IMR-90 (cell line): ENCODE measurements at regions not wholly inside any gene's neighbourhood (a gene's known extent, or its start where the extent isn't known, plus 50 kb on each side); places are given as distances from the start of the nearest gene placed in this dataset.

Experiments
- ATAC-seq: fragments of 200-7000 bp; cut with Tn5 transposase; 2 replicates; pipeline ENCODE4 v1.9.1; 2020; ENCODE audit warnings: low read depth, mild to moderate bottlenecking, moderate library complexity
- BruUV-seq: library from RNA; stranded (reverse); fragments of 400-500 nt; replicated peaks from 2 replicates; lab custom pipeline; 2021; lab: Mats Ljungman, UMichigan
- CTCF ChIA-PET: fragments of 300-600 bp; formaldehyde crosslinking; extraction: SDS; loops from one replicate; lab custom pipeline; 2021; ENCODE audit warnings: antibody characterized with exemption; lab: Yijun Ruan, JAX
- POLR2A ChIA-PET: fragments of 300-600 bp; sonication (Branson Sonifier 250); formaldehyde crosslinking; loops from one replicate; lab custom pipeline; 2022; ENCODE audit warnings: antibody characterized with exemption; ENCODE audit not compliant: unreplicated experiment; lab: Charles Lee
- DNase-seq: peaks from one replicate; pipeline ENCODE4 v3.0.0; 2013
- H2AFZ ChIP-seq: replicated peaks from 2 replicates; pipeline ENCODE3; 2013; ENCODE audit warnings: low read length, mild to moderate bottlenecking; ENCODE audit not compliant: poor library complexity
- H2AK5ac ChIP-seq: 2 replicates; pipeline ENCODE4 v1.6.1; 2013; ENCODE audit warnings: low read depth, low read length, inconsistent platforms
- H2AK9ac ChIP-seq: replicated peaks from 2 replicates; pipeline ENCODE3; 2013; ENCODE audit warnings: mild to moderate bottlenecking, low read depth, low read length, moderate library complexity; ENCODE audit not compliant: poor library complexity
- H2BK120ac ChIP-seq: 2 replicates; pipeline ENCODE4 v1.6.1; 2013; ENCODE audit warnings: low read depth, low read length, inconsistent platforms
- H2BK15ac ChIP-seq: 3 replicates; pipeline ENCODE4 v1.6.1; 2013; ENCODE audit warnings: low read depth, low read length, inconsistent platforms
- H2BK20ac ChIP-seq: 2 replicates; pipeline ENCODE4 v1.6.1; 2013; ENCODE audit warnings: low read depth, mild to moderate bottlenecking, inconsistent platforms, low read length, moderate library complexity
- H2BK5ac ChIP-seq: 2 replicates; pipeline ENCODE4 v1.6.1; 2013; ENCODE audit warnings: mild to moderate bottlenecking, low read depth, low read length, inconsistent platforms; ENCODE audit not compliant: poor library complexity, severe bottlenecking
- H3K14ac ChIP-seq: replicated peaks from 2 replicates; pipeline ENCODE4 v1.6.1; 2013; ENCODE audit warnings: low read depth, low read length, inconsistent platforms
- H3K18ac ChIP-seq: 2 replicates; pipeline ENCODE4 v1.6.1; 2013; ENCODE audit warnings: low read depth, low read length, control low read depth
- H3K23ac ChIP-seq: 2 replicates; pipeline ENCODE4 v1.6.1; 2013; ENCODE audit warnings: low read depth, low read length, inconsistent platforms
- H3K27ac ChIP-seq: 2 replicates; pipeline ENCODE4 v1.5.1; 2013; ENCODE audit warnings: mild to moderate bottlenecking, control low read depth, low read length; ENCODE audit not compliant: insufficient read depth
- H3K27me3 ChIP-seq: 2 replicates; pipeline ENCODE4 v1.6.1; 2013; ENCODE audit warnings: low read length; ENCODE audit not compliant: control insufficient read depth, insufficient read depth
- H3K36me3 ChIP-seq: 2 replicates; pipeline ENCODE4 v1.6.1; 2013; ENCODE audit warnings: low read length, mixed read lengths; ENCODE audit not compliant: control insufficient read depth, insufficient read depth
- H3K4ac ChIP-seq: 2 replicates; pipeline ENCODE4 v1.6.1; 2013; ENCODE audit warnings: low read depth, low read length, inconsistent platforms
- H3K4me1 ChIP-seq: 2 replicates; pipeline ENCODE4 v1.6.1; 2013; ENCODE audit warnings: low read length, mixed read lengths; ENCODE audit not compliant: control insufficient read depth, insufficient read depth
- H3K4me2 ChIP-seq: 2 replicates; pipeline ENCODE4 v1.6.1; 2013; ENCODE audit warnings: low read depth, mild to moderate bottlenecking, control low read depth, low read length, moderate library complexity
- H3K4me3 ChIP-seq: 2 replicates; pipeline ENCODE4 v1.5.1; 2013; ENCODE audit warnings: low read depth, mild to moderate bottlenecking, control low read depth, low read length, moderate library complexity; ENCODE audit not compliant: insufficient read depth
- H3K56ac ChIP-seq: 2 replicates; pipeline ENCODE4 v1.6.1; 2013; ENCODE audit warnings: low read length, inconsistent platforms; ENCODE audit not compliant: insufficient read depth; ENCODE audit errors: extremely low read depth
- H3K79me1 ChIP-seq, 2 experiments: 2 replicates each; pipeline ENCODE4 v1.6.1; 2013; ENCODE audit warnings: low read length in 2 of 2, inconsistent platforms in 1 of 2, low read depth in 1 of 2
- H3K9ac ChIP-seq: 2 replicates; pipeline ENCODE4 v1.6.1; 2013; ENCODE audit warnings: low read depth, low read length, control low read depth
- H3K9me1 ChIP-seq: 2 replicates; pipeline ENCODE4 v1.6.1; 2013; ENCODE audit warnings: low read length, inconsistent platforms; ENCODE audit not compliant: insufficient read depth
- H3K9me3 ChIP-seq: 2 replicates; pipeline ENCODE4 v1.6.1; 2013; ENCODE audit warnings: low read length; ENCODE audit not compliant: control insufficient read depth, insufficient read depth
- H4K20me1 ChIP-seq: 2 replicates; pipeline ENCODE4 v1.6.1; 2013; ENCODE audit warnings: low read length, inconsistent platforms; ENCODE audit not compliant: insufficient read depth
- H4K5ac ChIP-seq: 2 replicates; pipeline ENCODE4 v1.6.1; 2013; ENCODE audit warnings: mild to moderate bottlenecking, low read depth, low read length, control low read depth
- H4K8ac ChIP-seq, 2 experiments: 2 replicates each; pipeline ENCODE4 v1.6.1; 2013; ENCODE audit warnings: low read depth in 2 of 2, low read length in 2 of 2, control low read depth in 1 of 2, inconsistent platforms in 1 of 2
- H4K91ac ChIP-seq: 2 replicates; pipeline ENCODE4 v1.6.1; 2013; ENCODE audit warnings: low read depth, low read length, inconsistent platforms; ENCODE audit not compliant: insufficient read depth
- BHLHE40 ChIP-seq: fragments of 150-350 bp; IDR thresholded peaks from 2 replicates; pipeline ENCODE4 v1.6.1; 2016; ENCODE audit warnings: mild to moderate bottlenecking, low read depth, low read length
- CEBPB ChIP-seq: IDR thresholded peaks from 2 replicates; pipeline ENCODE4 v1.6.1; 2012; ENCODE audit warnings: low read depth, low read length, improper control_type of control experiment
- CHD1 ChIP-seq: IDR thresholded peaks from 2 replicates; pipeline ENCODE4 v1.6.1; 2012; ENCODE audit warnings: low read depth, low read length, improper control_type of control experiment
- CTCF ChIP-seq: conservative IDR thresholded peaks from 2 replicates; pipeline ENCODE4 v1.5.1; 2012; ENCODE audit warnings: mild to moderate bottlenecking, low read depth, low read length, improper control_type of control experiment
- ELK1 ChIP-seq: fragments of 150-350 bp; IDR thresholded peaks from 2 replicates; pipeline ENCODE4 v1.6.1; 2016; ENCODE audit warnings: low read depth, mild to moderate bottlenecking, low read length, moderate library complexity, borderline replicate concordance
- FOS ChIP-seq: fragments of 150-350 bp; IDR thresholded peaks from 2 replicates; pipeline ENCODE4 v1.6.1; 2016; ENCODE audit warnings: low read depth, low read length
- MAFK ChIP-seq: IDR thresholded peaks from 2 replicates; pipeline ENCODE4 v1.6.1; 2012; ENCODE audit warnings: low read depth, low read length, improper control_type of control experiment
- MAZ ChIP-seq: IDR thresholded peaks from 2 replicates; pipeline ENCODE4 v1.6.1; 2012; ENCODE audit warnings: low read depth, mild to moderate bottlenecking, low read length, improper control_type of control experiment, moderate library complexity, borderline replicate concordance
- MXI1 ChIP-seq: IDR thresholded peaks from 2 replicates; pipeline ENCODE4 v1.6.1; 2012; ENCODE audit warnings: low read depth, mild to moderate bottlenecking, low read length, moderate library complexity, borderline replicate concordance
- NFE2L2 ChIP-seq: fragments of 150-350 bp; IDR thresholded peaks from 2 replicates; pipeline ENCODE4 v1.6.1; 2016; ENCODE audit warnings: low read depth, mild to moderate bottlenecking, low read length
- POLR2A ChIP-seq: IDR thresholded peaks from 2 replicates; pipeline ENCODE4 v1.6.1; 2012; ENCODE audit warnings: mild to moderate bottlenecking, low read depth, low read length
- RAD21 ChIP-seq: IDR thresholded peaks from 2 replicates; pipeline ENCODE4 v1.6.1; 2012; ENCODE audit warnings: low read length, improper control_type of control experiment
- RCOR1 ChIP-seq: IDR thresholded peaks from 2 replicates; pipeline ENCODE4 v1.6.1; 2012; ENCODE audit warnings: mild to moderate bottlenecking, low read length, improper control_type of control experiment; ENCODE audit not compliant: insufficient replicate concordance
- RFX5 ChIP-seq: IDR thresholded peaks from 2 replicates; pipeline ENCODE4 v1.8.0; 2012; ENCODE audit warnings: low read depth, mild to moderate bottlenecking, low read length, moderate library complexity
- SMC3 ChIP-seq: fragments of 150-350 bp; IDR thresholded peaks from 2 replicates; pipeline ENCODE4 v1.6.1; 2016; ENCODE audit warnings: low read depth, mild to moderate bottlenecking, antibody characterized with exemption, low read length, moderate library complexity
- USF2 ChIP-seq: fragments of 150-350 bp; IDR thresholded peaks from 2 replicates; pipeline ENCODE4 v1.6.1; 2017; ENCODE audit warnings: mild to moderate bottlenecking, antibody characterized with exemption, low read length, low read depth
- WGBS, 2 experiments: methylation state at CpG; one replicate each; pipeline versions ENCODE4 v1.1.5 to v1.1.7; 2013; ENCODE audit warnings: missing lambda C conversion rate in 2 of 2; ENCODE audit not compliant: insufficient read length in 1 of 2; ENCODE audit errors: extremely low coverage in 2 of 2; 5-methylcytosine and 5-hydroxymethylcytosine counted together
- dilution Hi-C: fragments of 300-500 bp; cut with HindIII; formaldehyde crosslinking; loops from one replicate; pipeline ENCODE4 v1.14.3; 2018; ENCODE audit warnings: low sequenced_read_pairs; ENCODE audit not compliant: unreplicated experiment
- in situ Hi-C: fragments of 300-500 bp; cut with MboI; formaldehyde crosslinking; loops from 3 replicates; pipeline ENCODE4 v1.14.3; 2019; ENCODE audit warnings: low sequenced_read_pairs, inconsistent platforms, mixed read lengths
- intact Hi-C: fragments of 100-400 bp; cut with micrococcal nuclease; formaldehyde crosslinking; loops from 2 replicates; pipeline ENCODE4 v1.10.0; 2022

GRCh38 chr2:136527560-136527959 is 237.8 kb upstream of the THSD7B start:
- CTCF ChIA-PET = no interaction called here
- BruUV-seq = no TSS peak
- H3K4me1 ChIP-seq = no peaks in the 10 kb centered on the region
- POLR2A ChIA-PET = no interaction called here
- 0% methylated on average over 1 of the region's 2 CpGs; no CpG with 5 or more reads in 1 of the 2 experiments for WGBS, 2 experiments
- H3K4ac ChIP-seq = no peak overlapping the region
- no peak overlapping the region for H2AK9ac ChIP-seq
- no peaks in the 10 kb centered on the region for H4K20me1 ChIP-seq
- no peak overlapping the region for H3K4me2 ChIP-seq
- in situ Hi-C loops = no loop called here
- H3K27me3 ChIP-seq = no peaks in the 10 kb centered on the region
- peaks cover 21% of the 10 kb centered on the region for H3K9me3 ChIP-seq
- TF ChIP-seq CHD1 (no peak), FOS (no peak), POLR2A (no peak), MAFK (no peak), RCOR1 (no peak), BHLHE40 (no peak), CEBPB (no peak), SMC3 (no peak), MXI1 (no peak), USF2 (no peak), MAZ (no peak), RAD21 (no peak), RFX5 (no peak), NFE2L2 (no peak), ELK1 (no peak), CTCF (no peak)
- intact Hi-C loops = no loop called here
- no peak overlapping the region for H3K23ac ChIP-seq
- H3K27ac ChIP-seq = no peak overlapping the region
- H4K5ac ChIP-seq = no peak overlapping the region
- H2BK5ac ChIP-seq = no peak overlapping the region
- H3K9ac ChIP-seq = no peak overlapping the region
- no peak overlapping the region for H2BK20ac ChIP-seq
- no peak overlapping the region for H2AFZ ChIP-seq
- no peaks in the 10 kb centered on the region for H3K79me1 ChIP-seq
- H4K8ac ChIP-seq = no peak overlapping the region
- no peak overlapping the region for H2BK120ac ChIP-seq
- H2BK15ac ChIP-seq = no peak overlapping the region
- no peak overlapping the region for H3K56ac ChIP-seq
- no peak overlapping the region for H2AK5ac ChIP-seq
- H3K14ac ChIP-seq = no peak overlapping the region
- no peaks in the 10 kb centered on the region for H3K36me3 ChIP-seq
- DNase-seq (no peak), ATAC-seq (no peak)
- H3K18ac ChIP-seq = no peak overlapping the region
- H3K9me1 ChIP-seq = no peaks in the 10 kb centered on the region
- no peak overlapping the region for H3K4me3 ChIP-seq
- H4K91ac ChIP-seq = no peak overlapping the region
- dilution Hi-C loops = no loop called here
